ENCODE measurements at regions not wholly inside any gene's neighbourhood (a gene's known extent, or its start where the extent isn't known, plus 50 kb on each side); places are given as distances from the start of the nearest gene placed in this dataset.

DNA sequence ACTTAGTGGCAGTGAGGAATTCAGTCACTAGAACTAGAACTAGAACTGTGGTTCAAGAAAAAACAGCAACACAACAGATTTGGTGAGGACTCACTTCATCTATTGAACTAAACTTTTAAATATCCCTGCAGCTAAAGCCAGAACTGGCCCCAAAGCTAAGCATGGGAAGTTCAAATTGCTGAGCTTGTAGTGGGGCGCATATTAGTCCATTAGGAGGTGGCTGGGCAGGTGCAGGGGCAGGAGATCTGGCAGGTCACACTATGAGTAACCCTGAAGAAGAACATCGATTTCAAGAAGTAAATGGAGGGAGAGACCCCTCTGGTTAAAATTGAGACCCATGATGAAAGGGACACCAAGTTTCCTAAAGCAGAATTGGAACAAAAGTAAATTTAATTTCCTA is 73.8 kb upstream of the UBAC2 start:
- Histone ChIP-seq H3T11ph (ENCODE audit: low read length) (no peak overlapping the region), H3K18ac (ENCODE audit: insufficient read length, low read depth, low read length) (no peak overlapping the region), H2AFZ (ENCODE audit: low read length) (no peak overlapping the region), H3K4me1 (ENCODE audit: insufficient read depth, low read length) (no peaks in the 10 kb centered on the region), H3K23me2 (ENCODE audit: insufficient read length, low read depth, low read length, poor library complexity, severe bottlenecking) (no peaks in the 10 kb centered on the region), H4K20me1 (ENCODE audit: control insufficient read depth, insufficient read depth, insufficient read length) (no peaks in the 10 kb centered on the region), H3K9me3 (ENCODE audit: control insufficient read depth, low read depth, low read length) (no peaks in the 10 kb centered on the region), H3K27me3 (ENCODE audit: insufficient read depth, low read length) (no peaks in the 10 kb centered on the region; the same call in 1 of the 2 replicates), H3K79me2 (ENCODE audit: insufficient read depth, low read length) (no peaks in the 10 kb centered on the region), H4K8ac (replicated peaks; ENCODE audit: insufficient read length, low read depth, low read length) (no peak overlapping the region), H3K9ac (ENCODE audit: extremely low read depth, insufficient read length, low read length) (no peak overlapping the region), H3K14ac (ENCODE audit: insufficient read depth, low read length) (no peak overlapping the region), H3K4me2 (ENCODE audit: insufficient read depth, insufficient read length, low read length) (no peak overlapping the region), H3K4ac (ENCODE audit: low read depth, low read length) (no peak overlapping the region), H3K23ac (ENCODE audit: insufficient read length, low read depth, low read length) (no peak overlapping the region), H3K79me1 (ENCODE audit: insufficient read depth, low read depth, low read length, poor library complexity, severe bottlenecking) (no peaks in the 10 kb centered on the region), H2BK5ac (ENCODE audit: insufficient read length, low read length) (no peak overlapping the region), H3K56ac (ENCODE audit: insufficient read length, low read depth, low read length) (no peak overlapping the region), H2AK5ac (ENCODE audit: insufficient read length, low read length) (no peak overlapping the region), H2BK12ac (ENCODE audit: insufficient read length, low read depth, low read length) (no peak overlapping the region), H2BK120ac (ENCODE audit: low read depth, low read length, poor library complexity, severe bottlenecking) (no peak overlapping the region), H4K5ac (ENCODE audit: insufficient read length, low read depth, low read length) (no peak overlapping the region), H2BK20ac (ENCODE audit: low read depth, low read length, poor library complexity, severe bottlenecking) (no peak overlapping the region), H4K91ac (ENCODE audit: insufficient read length, low read depth, low read length) (no peak overlapping the region), H2BK15ac (ENCODE audit: low read depth, low read length) (no peak overlapping the region), H3K27ac (ENCODE audit: insufficient read length, low read depth, low read length) (no peak overlapping the region)
- Mint-ChIP-seq H3K4me3 (no peak overlapping the region), H3K9me3 (no peaks in the 10 kb centered on the region), H3K27me3 (ENCODE audit: low read depth) (peaks cover 33% of the 10 kb centered on the region), H3K27ac (peak overlapping the region in 1 of 3 experiments; percentile 19; a peak in 1 of 7 replicates), H3K4me1 (peaks cover 3 to 4% of the 10 kb centered on the region in 2 experiments; a peak in 3 of 4 replicates), H3K36me3 (ENCODE audit: insufficient read depth in 1 of 3, low read depth in 3 of 3) (no peaks in the 10 kb centered on the region)
- TF ChIP-seq, protein P1, sequence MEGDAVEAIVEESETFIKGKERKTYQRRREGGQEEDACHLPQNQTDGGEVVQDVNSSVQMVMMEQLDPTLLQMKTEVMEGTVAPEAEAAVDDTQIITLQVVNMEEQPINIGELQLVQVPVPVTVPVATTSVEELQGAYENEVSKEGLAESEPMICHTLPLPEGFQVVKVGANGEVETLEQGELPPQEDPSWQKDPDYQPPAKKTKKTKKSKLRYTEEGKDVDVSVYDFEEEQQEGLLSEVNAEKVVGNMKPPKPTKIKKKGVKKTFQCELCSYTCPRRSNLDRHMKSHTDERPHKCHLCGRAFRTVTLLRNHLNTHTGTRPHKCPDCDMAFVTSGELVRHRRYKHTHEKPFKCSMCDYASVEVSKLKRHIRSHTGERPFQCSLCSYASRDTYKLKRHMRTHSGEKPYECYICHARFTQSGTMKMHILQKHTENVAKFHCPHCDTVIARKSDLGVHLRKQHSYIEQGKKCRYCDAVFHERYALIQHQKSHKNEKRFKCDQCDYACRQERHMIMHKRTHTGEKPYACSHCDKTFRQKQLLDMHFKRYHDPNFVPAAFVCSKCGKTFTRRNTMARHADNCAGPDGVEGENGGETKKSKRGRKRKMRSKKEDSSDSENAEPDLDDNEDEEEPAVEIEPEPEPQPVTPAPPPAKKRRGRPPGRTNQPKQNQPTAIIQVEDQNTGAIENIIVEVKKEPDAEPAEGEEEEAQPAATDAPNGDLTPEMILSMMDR (conservative IDR thresholded peaks at IDR 0.05) = no peak
- no CpG with 5 or more reads among the region's 2 CpGs for WGBS (ENCODE audit: extremely low coverage, insufficient read length, low lambda C conversion rate)
- DNase-seq = no peak
